Activated CD4-positive, alpha-beta T cell treated with anti-CD3 and anti-CD28 coated beads for 36 hours (primary cell): ENCODE measurements at regions not wholly inside any gene's neighbourhood (a gene's known extent, or its start where the extent isn't known, plus 50 kb on each side); places are given as distances from the start of the nearest gene placed in this dataset.

Source experiments
- ATAC-seq: fragments of 200-7000 bp; cut with Tn5 transposase; one replicate; pipeline ENCODE4 v1.10.0; 2021; ENCODE audit warnings: mild to moderate bottlenecking, moderate library complexity
- CTCF ChIA-PET: fragments of 350-600 bp; sonication (Branson Sonifier 250); formaldehyde crosslinking; loops from one replicate; lab custom pipeline; 2021; ENCODE audit warnings: antibody characterized with exemption; lab: Charles Lee
- POLR2A ChIA-PET: fragments of 350-600 bp; sonication (Branson Sonifier 250); formaldehyde crosslinking; loops from one replicate; lab custom pipeline; 2021; ENCODE audit warnings: antibody characterized with exemption, inconsistent platforms; lab: Charles Lee
- DNase-seq: peaks from one replicate; pipeline ENCODE4 v3.0.0-alpha.2; 2020
- H3K27ac Mint-ChIP-seq: one replicate; pipeline ENCODE4 v1.8.0; 2021; ENCODE audit warnings: mixed read lengths
- H3K27me3 Mint-ChIP-seq: one replicate; pipeline ENCODE4 v1.8.0; 2021; ENCODE audit warnings: mixed read lengths
- H3K36me3 Mint-ChIP-seq: one replicate; pipeline ENCODE4 v1.8.0; 2021; ENCODE audit warnings: low read depth, mixed read lengths
- H3K4me1 Mint-ChIP-seq: one replicate; pipeline ENCODE4 v1.8.0; 2021; ENCODE audit warnings: mixed read lengths
- H3K4me3 Mint-ChIP-seq: one replicate; pipeline ENCODE4 v1.8.0; 2021; ENCODE audit warnings: mild to moderate bottlenecking, moderate library complexity, mixed read lengths
- H3K9me3 Mint-ChIP-seq: one replicate; pipeline ENCODE4 v1.8.0; 2021; ENCODE audit warnings: low read depth, mixed read lengths
- intact Hi-C, 2 experiments: fragments of 100-400 bp; cut with DNase I in 1 of 2; cut with micrococcal nuclease in 1 of 2; formaldehyde crosslinking; loops; one replicate each; pipeline versions ENCODE4 v1.14.2 to v1.15.1; 2022 to 2024; cut with DNase I, micrococcal nuclease

GRCh38 chr18:55166260-55166598, 207.0 kb upstream of the CCDC68 start:
- ATAC-seq, result no peak
- H3K27me3 Mint-ChIP-seq, result peaks cover 2% of the 10 kb centered on the region

GRCh38 chr18:55163550-55163949, 204.3 kb upstream of the CCDC68 start:
- ChIA-PET POLR2A (no interaction called here), CTCF (no interaction called here)
- no peak overlapping the region for H3K4me3 Mint-ChIP-seq
- no peak overlapping the region for H3K27ac Mint-ChIP-seq
- no peaks in the 10 kb centered on the region for H3K4me1 Mint-ChIP-seq
- no peaks in the 10 kb centered on the region for H3K36me3 Mint-ChIP-seq
- peaks cover 10% of the 10 kb centered on the region for H3K9me3 Mint-ChIP-seq
- intact Hi-C loops, result no loop called here
- peaks cover 2% of the 10 kb centered on the region for H3K27me3 Mint-ChIP-seq
- no peak for DNase-seq
- no peak for ATAC-seq

More at GRCh38 chr18:55166260-55166598, 207.0 kb upstream of the CCDC68 start:
- H3K9me3 Mint-ChIP-seq, result peaks cover 13% of the 10 kb centered on the region
- intact Hi-C loops, result no loop called here
- no peaks in the 10 kb centered on the region for H3K4me1 Mint-ChIP-seq
- no peak overlapping the region for H3K4me3 Mint-ChIP-seq
- ChIA-PET CTCF (no interaction called here), POLR2A (no interaction called here)
- H3K36me3 Mint-ChIP-seq, result no peaks in the 10 kb centered on the region
- DNase-seq, result no peak
- H3K27ac Mint-ChIP-seq, result no peak overlapping the region

GRCh38 chr18:55161916-55162315, 202.7 kb upstream of the CCDC68 start:
- DNase-seq, result no peak
- Mint-ChIP-seq H3K4me1 (no peaks in the 10 kb centered on the region), H3K9me3 (peaks cover 4% of the 10 kb centered on the region), H3K4me3 (no peak overlapping the region), H3K27ac (no peak overlapping the region), H3K27me3 (no peaks in the 10 kb centered on the region), H3K36me3 (no peaks in the 10 kb centered on the region)
- CTCF ChIA-PET, result interaction anchor here (0.6 kb wide), 1 partner anchor 55 kb away, joined by 3 read pairs; no protein-coding TSS in a partner anchor
- POLR2A ChIA-PET, result no interaction called here
- no peak for ATAC-seq
- intact Hi-C loops, result no loop called here

- H3K27ac Mint-ChIP-seq, result no peak overlapping the region
- CTCF ChIA-PET, result no interaction called here
- intact Hi-C loops, result no loop called here
- peaks cover 4% of the 10 kb centered on the region for H3K9me3 Mint-ChIP-seq
- no peak overlapping the region for H3K4me3 Mint-ChIP-seq
- ATAC-seq (no peak), DNase-seq (no peak)
- no peaks in the 10 kb centered on the region for H3K4me1 Mint-ChIP-seq
- no peaks in the 10 kb centered on the region for H3K27me3 Mint-ChIP-seq
- POLR2A ChIA-PET, result no interaction called here
- H3K36me3 Mint-ChIP-seq, result no peaks in the 10 kb centered on the region
Observed at GRCh38 chr18:55159027-55159426, 199.8 kb upstream of the CCDC68 start.

GRCh38 chr18:55158570-55158969, 199.3 kb upstream of the CCDC68 start:
- ATAC-seq, result no peak
- Mint-ChIP-seq H3K27me3 (peaks cover 3% of the 10 kb centered on the region), H3K4me1 (no peaks in the 10 kb centered on the region), H3K27ac (no peak overlapping the region), H3K9me3 (peaks cover 4% of the 10 kb centered on the region), H3K4me3 (no peak overlapping the region), H3K36me3 (no peaks in the 10 kb centered on the region)
- intact Hi-C loops, result no loop called here
- POLR2A ChIA-PET, result no interaction called here
- DNase-seq, result no peak
- CTCF ChIA-PET, result no interaction called here

- Mint-ChIP-seq H3K4me1 (no peaks in the 10 kb centered on the region), H3K27ac (no peak overlapping the region), H3K9me3 (no peaks in the 10 kb centered on the region), H3K27me3 (peaks cover 4% of the 10 kb centered on the region), H3K36me3 (no peaks in the 10 kb centered on the region), H3K4me3 (no peak overlapping the region)
- intact Hi-C loops, result no loop called here
- POLR2A ChIA-PET, result no interaction called here
- DNase-seq, result no peak
- CTCF ChIA-PET, result no interaction called here
- no peak for ATAC-seq
Observed at GRCh38 chr18:55153346-55153745, 194.1 kb upstream of the CCDC68 start.

- no peaks in the 10 kb centered on the region for H3K9me3 Mint-ChIP-seq
- peaks cover 4% of the 10 kb centered on the region for H3K27me3 Mint-ChIP-seq
- no peaks in the 10 kb centered on the region for H3K4me1 Mint-ChIP-seq
- no peak overlapping the region for H3K27ac Mint-ChIP-seq
- ChIA-PET CTCF (no interaction called here), POLR2A (no interaction called here)
- no peak overlapping the region for H3K4me3 Mint-ChIP-seq
- H3K36me3 Mint-ChIP-seq, result no peaks in the 10 kb centered on the region
- ATAC-seq (no peak), DNase-seq (no peak)
- intact Hi-C loops, result no loop called here
Observed at GRCh38 chr18:55152801-55153200, 193.5 kb upstream of the CCDC68 start.

GRCh38 chr18:55149994-55150393, 190.7 kb upstream of the CCDC68 start:
- no peak overlapping the region for H3K4me3 Mint-ChIP-seq
- H3K27me3 Mint-ChIP-seq, result peaks cover 7% of the 10 kb centered on the region
- intact Hi-C loops, result no loop called here
- no peak overlapping the region for H3K27ac Mint-ChIP-seq
- H3K4me1 Mint-ChIP-seq, result no peaks in the 10 kb centered on the region
- H3K9me3 Mint-ChIP-seq, result no peaks in the 10 kb centered on the region
- ATAC-seq (no peak), DNase-seq (no peak)
- POLR2A ChIA-PET, result no interaction called here
- CTCF ChIA-PET, result no interaction called here
- no peaks in the 10 kb centered on the region for H3K36me3 Mint-ChIP-seq

GRCh38 chr18:55147791-55148190, 188.5 kb upstream of the CCDC68 start:
- DNase-seq (no peak), ATAC-seq (no peak)
- peaks cover 2% of the 10 kb centered on the region for H3K27me3 Mint-ChIP-seq
- H3K27ac Mint-ChIP-seq, result no peak overlapping the region
- no peaks in the 10 kb centered on the region for H3K36me3 Mint-ChIP-seq
- H3K4me3 Mint-ChIP-seq, result no peak overlapping the region
- peaks cover 3% of the 10 kb centered on the region for H3K9me3 Mint-ChIP-seq
- ChIA-PET CTCF (no interaction called here), POLR2A (interaction anchor here (0.6 kb wide), 1 partner anchor 53 kb away, joined by 3 read pairs; no protein-coding TSS in a partner anchor)
- intact Hi-C loops, result no loop called here
- no peaks in the 10 kb centered on the region for H3K4me1 Mint-ChIP-seq

GRCh38 chr18:55144193-55144930, 185.1 kb upstream of the CCDC68 start:
- H3K4me3 Mint-ChIP-seq, result no peak overlapping the region
- H3K4me1 Mint-ChIP-seq, result no peaks in the 10 kb centered on the region
- no peak for ATAC-seq
- H3K9me3 Mint-ChIP-seq, result peaks cover 3% of the 10 kb centered on the region
- ChIA-PET CTCF (no interaction called here), POLR2A (no interaction called here)
- H3K36me3 Mint-ChIP-seq, result no peaks in the 10 kb centered on the region
- H3K27me3 Mint-ChIP-seq, result peaks cover 2% of the 10 kb centered on the region
- intact Hi-C loops, result no loop called here
- H3K27ac Mint-ChIP-seq, result no peak overlapping the region
- no peak for DNase-seq

GRCh38 chr18:55142410-55142809, 183.1 kb upstream of the CCDC68 start:
- POLR2A ChIA-PET, result no interaction called here
- no peaks in the 10 kb centered on the region for H3K36me3 Mint-ChIP-seq
- H3K4me3 Mint-ChIP-seq, result no peak overlapping the region
- peaks cover 2% of the 10 kb centered on the region for H3K27me3 Mint-ChIP-seq
- CTCF ChIA-PET, result no interaction called here
- ATAC-seq (no peak), DNase-seq (no peak)
- peaks cover 3% of the 10 kb centered on the region for H3K9me3 Mint-ChIP-seq
- no peak overlapping the region for H3K27ac Mint-ChIP-seq
- no peaks in the 10 kb centered on the region for H3K4me1 Mint-ChIP-seq
- intact Hi-C loops, result no loop called here

GRCh38 chr18:55141318-55141717, 182.1 kb upstream of the CCDC68 start:
- Mint-ChIP-seq H3K4me1 (no peaks in the 10 kb centered on the region), H3K36me3 (no peaks in the 10 kb centered on the region), H3K9me3 (peaks cover 3% of the 10 kb centered on the region), H3K4me3 (no peak overlapping the region), H3K27ac (no peak overlapping the region), H3K27me3 (no peaks in the 10 kb centered on the region)
- no peak for ATAC-seq
- no peak for DNase-seq
- intact Hi-C loops, result no loop called here
- POLR2A ChIA-PET, result no interaction called here
- CTCF ChIA-PET, result no interaction called here
